HepG2 (cell line): ENCODE measurements at regions not wholly inside any gene's neighbourhood (a gene's known extent, or its start where the extent isn't known, plus 50 kb on each side); places are given as distances from the start of the nearest gene placed in this dataset.

ENCODE experiments used
- BRCA1 ChIP-seq: sonication (generic); formaldehyde crosslinking; IDR thresholded peaks from 2 replicates; pipeline ENCODE4 v1.4.0; 2020; ENCODE audit warnings: missing genetic modification reagents
- HDAC6 ChIP-seq: fragments of 200-600 bp; sonication (generic); IDR thresholded peaks from 2 replicates; pipeline ENCODE4 v1.7.0; 2017; ENCODE audit warnings: mild to moderate bottlenecking, antibody characterized with exemption, low read length, low read depth
- MATR3 ChIP-seq: sonication (generic); formaldehyde crosslinking; IDR thresholded peaks from 2 replicates; pipeline ENCODE4 v1.4.0; 2020; ENCODE audit warnings: missing genetic modification reagents
- NR2C2 ChIP-seq: sonication (generic); formaldehyde crosslinking; IDR thresholded peaks from 2 replicates; pipeline ENCODE4 v1.4.0; 2020; ENCODE audit warnings: missing genetic modification reagents, mild to moderate bottlenecking, moderate library complexity, borderline replicate concordance
- RAD21 ChIP-seq: fragments of 450-650 bp; formaldehyde crosslinking; IDR thresholded peaks from 2 replicates; pipeline ENCODE4 v1.5.0; 2020; ENCODE audit warnings: mild to moderate bottlenecking
- YEATS4 ChIP-seq: sonication (generic); formaldehyde crosslinking; IDR thresholded peaks from 2 replicates; pipeline ENCODE4 v1.4.0; 2020; ENCODE audit warnings: missing genetic modification reagents, borderline replicate concordance

DNA sequence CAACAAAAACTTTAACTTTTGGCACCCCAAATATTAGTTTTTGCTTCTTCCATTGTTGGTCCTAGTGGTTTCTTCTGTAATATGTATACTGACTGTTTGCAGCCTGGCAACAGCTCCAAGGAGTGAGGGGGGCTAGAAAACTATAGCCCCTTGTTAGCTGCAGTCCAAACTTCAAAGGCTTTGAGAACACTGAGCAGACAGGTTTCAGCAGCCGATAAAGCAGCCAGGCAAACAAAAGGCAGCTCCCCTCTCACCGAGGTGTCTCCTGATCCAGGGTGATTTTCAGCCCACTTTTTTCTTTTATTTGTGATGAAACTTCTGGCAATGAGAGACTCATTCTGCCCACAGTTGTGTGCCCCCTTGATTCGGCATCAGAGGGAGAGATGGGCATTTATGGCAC lies 80.7 kb downstream of the OLIG3 start:
- TF ChIP-seq NR2C2 (CRISPR knock-in tag) (no peak), YEATS4 (CRISPR knock-in tag) (no peak), RAD21 (CRISPR knock-in tag) (no peak), BRCA1 (CRISPR knock-in tag) (no peak), MATR3 (CRISPR knock-in tag) (no peak), HDAC6 (no peak)
